GM12878 (cell line): ENCODE measurements at regions not wholly inside any gene's neighbourhood (a gene's known extent, or its start where the extent isn't known, plus 50 kb on each side); places are given as distances from the start of the nearest gene placed in this dataset.
"Not testable (repeated sequence)": the region's sequence is repeated elsewhere in the genome, so short reads cannot be mapped to it uniquely, and the experiment has no call there.

Experiments used
- ATAC-seq: fragments of 200-7000 bp; cut with Tn5 transposase; 3 replicates; pipeline ENCODE4 v1.9.1; 2020; ENCODE audit warnings: mild to moderate bottlenecking, moderate library complexity
- BruUV-seq: library from RNA; stranded (reverse); fragments of 400-500 nt; replicated peaks from 2 replicates; lab custom pipeline; 2021; lab: Mats Ljungman, UMichigan
- CTCF ChIA-PET: fragments of 300-600 bp; sonication (Branson Sonifier 250); formaldehyde crosslinking; extraction: SDS; loops from one replicate; lab custom pipeline; 2021; ENCODE audit warnings: inconsistent platforms; lab: Yijun Ruan, JAX
- POLR2A ChIA-PET: fragments of 350-600 bp; formaldehyde crosslinking; extraction: SDS; loops from one replicate; lab custom pipeline; 2021; ENCODE audit warnings: inconsistent platforms; lab: Charles Lee
- RAD21 ChIA-PET: fragments of 300-600 bp; sonication (Branson Sonifier 250); formaldehyde crosslinking; loops from one replicate; lab custom pipeline; 2023; ENCODE audit warnings: antibody characterized with exemption; ENCODE audit not compliant: unreplicated experiment; lab: Charles Lee
- SMC1A ChIA-PET: fragments of 300-600 bp; sonication (Branson Sonifier 250); formaldehyde crosslinking; loops from one replicate; lab custom pipeline; 2023; ENCODE audit not compliant: unreplicated experiment, uncharacterized antibody; lab: Charles Lee
- DNase-seq: peaks from one replicate; pipeline ENCODE4 v3.0.0-alpha.2; 2011; ENCODE audit warnings: low read depth, low spot score
- FAIRE-seq: peaks from 3 replicates; lab custom pipeline; 2011; peaks lifted over from hg19 to GRCh38; lab: Jason Lieb, UNC
- H2AFZ ChIP-seq: 2 replicates; pipeline ENCODE4 v1.6.0; 2011; ENCODE audit warnings: low read depth, low read length, control low read depth; ENCODE audit not compliant: control insufficient read depth
- H3K27ac ChIP-seq: 2 replicates; pipeline ENCODE4 v1.5.1; 2011; ENCODE audit warnings: control low read depth; ENCODE audit not compliant: control insufficient read depth, insufficient read depth
- H3K27me3 ChIP-seq, 2 experiments: replicated peaks in 1 of 2; 2 replicates each; pipeline versions ENCODE4 v1.6.0 to v1.6.1; 2011; ENCODE audit warnings: low read length in 1 of 2; ENCODE audit not compliant: control insufficient read depth in 2 of 2, insufficient read depth in 2 of 2
- H3K36me3 ChIP-seq, 2 experiments: 2 replicates each; pipeline ENCODE4 v1.5.1; 2011; ENCODE audit warnings: low read length in 1 of 2; ENCODE audit not compliant: control insufficient read depth in 2 of 2, insufficient read depth in 2 of 2
- H3K4me1 ChIP-seq: 2 replicates; pipeline ENCODE4 v1.6.1; 2011; ENCODE audit warnings: mild to moderate bottlenecking, low read length, moderate library complexity, mixed read lengths; ENCODE audit not compliant: control insufficient read depth, insufficient read depth
- H3K4me2 ChIP-seq: 2 replicates; pipeline ENCODE4 v1.6.0; 2011; ENCODE audit warnings: control low read depth; ENCODE audit not compliant: control insufficient read depth, insufficient read depth
- H3K4me3 ChIP-seq: fragments of 200-600 bp; sonication (generic); 2 replicates; pipeline ENCODE4 v1.5.1; 2016
- H3K79me2 ChIP-seq: 2 replicates; pipeline ENCODE4 v1.6.0; 2011; ENCODE audit warnings: low read length; ENCODE audit not compliant: control insufficient read depth, insufficient read depth
- H3K9ac ChIP-seq: 2 replicates; pipeline ENCODE4 v1.8.0; 2011; ENCODE audit warnings: low read length, control low read depth, mixed read lengths; ENCODE audit not compliant: control insufficient read depth, insufficient read depth
- H3K9me3 ChIP-seq: replicated peaks from 3 replicates; pipeline ENCODE4 v1.5.1; 2011; ENCODE audit warnings: mild to moderate bottlenecking, low read length; ENCODE audit not compliant: control insufficient read depth, insufficient read depth
- H4K20me1 ChIP-seq: 2 replicates; pipeline ENCODE4 v1.6.0; 2011; ENCODE audit not compliant: control insufficient read depth, insufficient read depth
- ZNF622 ChIP-seq: fragments of 450-650 bp; IDR thresholded peaks from 2 replicates; pipeline ENCODE4 v1.6.1; 2017; ENCODE audit warnings: mild to moderate bottlenecking, inconsistent platforms
- WGBS: methylation state at CpG from one replicate; pipeline ENCODE4 v1.1.6; 2016; ENCODE audit warnings: low lambda C conversion rate; ENCODE audit not compliant: insufficient replicate concordance, insufficient coverage; ENCODE audit errors: missing lambda C conversion rate; 5-methylcytosine and 5-hydroxymethylcytosine counted together
- in situ Hi-C: fragments of 300-500 bp; cut with MboI; formaldehyde crosslinking; loops from 9 replicates; pipeline ENCODE4 v1.14.3; 2018; ENCODE audit warnings: mixed read lengths
- intact Hi-C: fragments of 100-400 bp; cut with micrococcal nuclease; formaldehyde crosslinking; loops from one replicate; pipeline ENCODE4 v1.14.2; 2022; ENCODE audit not compliant: unreplicated experiment
- TF ChIP-seq, protein P1 (sequence below): fragments of 450-650 bp; formaldehyde crosslinking; IDR thresholded peaks from 2 replicates; pipeline ENCODE4 v1.4.0; 2022; ENCODE audit warnings: mild to moderate bottlenecking, moderate library complexity
- TF ChIP-seq, protein P2 (sequence below), 3 experiments: IDR thresholded peaks in 2 of 3; conservative IDR thresholded peaks in 1 of 3; 2 replicates each; pipeline ENCODE4 v1.5.1; 2011; ENCODE audit warnings: low read depth in 3 of 3, low read length in 3 of 3, mild to moderate bottlenecking in 3 of 3, control low read depth in 2 of 3, moderate library complexity in 2 of 3, inconsistent platforms in 1 of 3, mixed read lengths in 1 of 3; ENCODE audit not compliant: control insufficient read depth in 2 of 3, insufficient read depth in 1 of 3; ENCODE audit errors: extremely low read depth in 1 of 3

GRCh38 chr12:96086190-96086589 lies 50.8 kb upstream of the LTA4H start:
- H3K4me1 ChIP-seq, SMC1A ChIA-PET, H2AFZ ChIP-seq, H3K36me3 ChIP-seq, BruUV-seq, FAIRE-seq, POLR2A ChIA-PET, H3K79me2 ChIP-seq, ATAC-seq, H3K9ac ChIP-seq, in situ Hi-C loops, H4K20me1 ChIP-seq, H3K4me2 ChIP-seq, DNase-seq, intact Hi-C loops, H3K27me3 ChIP-seq, H3K9me3 ChIP-seq, H3K4me3 ChIP-seq, RAD21 ChIA-PET, H3K27ac ChIP-seq: not testable (repeated sequence)
- CTCF ChIA-PET: interaction anchor here (0.6 to 0.7 kb wide), 2 partner anchors 65 to 403 kb away, joined by 3 read pairs; partner anchors contain the start of gene CFAP54

- Histone ChIP-seq H3K27ac (no peak overlapping the region), H4K20me1 (no peaks in the 10 kb centered on the region), H3K9me3 (peaks cover 4% of the 10 kb centered on the region; the same call in 2 of the 3 replicates), H3K4me1 (no peaks in the 10 kb centered on the region), H3K9ac (no peak overlapping the region), H3K36me3 (no peaks in the 10 kb centered on the region), H3K79me2 (no peaks in the 10 kb centered on the region), H3K4me2 (no peak overlapping the region), H3K4me3 (no peak overlapping the region), H3K27me3 (no peaks in the 10 kb centered on the region; a peak in 1 of 4 replicates), H2AFZ (no peak overlapping the region)
- DNase-seq (no peak), FAIRE-seq (no peak), ATAC-seq (no peak)
- TF ChIP-seq ZNF622: no peak
- TF ChIP-seq, protein P1, sequence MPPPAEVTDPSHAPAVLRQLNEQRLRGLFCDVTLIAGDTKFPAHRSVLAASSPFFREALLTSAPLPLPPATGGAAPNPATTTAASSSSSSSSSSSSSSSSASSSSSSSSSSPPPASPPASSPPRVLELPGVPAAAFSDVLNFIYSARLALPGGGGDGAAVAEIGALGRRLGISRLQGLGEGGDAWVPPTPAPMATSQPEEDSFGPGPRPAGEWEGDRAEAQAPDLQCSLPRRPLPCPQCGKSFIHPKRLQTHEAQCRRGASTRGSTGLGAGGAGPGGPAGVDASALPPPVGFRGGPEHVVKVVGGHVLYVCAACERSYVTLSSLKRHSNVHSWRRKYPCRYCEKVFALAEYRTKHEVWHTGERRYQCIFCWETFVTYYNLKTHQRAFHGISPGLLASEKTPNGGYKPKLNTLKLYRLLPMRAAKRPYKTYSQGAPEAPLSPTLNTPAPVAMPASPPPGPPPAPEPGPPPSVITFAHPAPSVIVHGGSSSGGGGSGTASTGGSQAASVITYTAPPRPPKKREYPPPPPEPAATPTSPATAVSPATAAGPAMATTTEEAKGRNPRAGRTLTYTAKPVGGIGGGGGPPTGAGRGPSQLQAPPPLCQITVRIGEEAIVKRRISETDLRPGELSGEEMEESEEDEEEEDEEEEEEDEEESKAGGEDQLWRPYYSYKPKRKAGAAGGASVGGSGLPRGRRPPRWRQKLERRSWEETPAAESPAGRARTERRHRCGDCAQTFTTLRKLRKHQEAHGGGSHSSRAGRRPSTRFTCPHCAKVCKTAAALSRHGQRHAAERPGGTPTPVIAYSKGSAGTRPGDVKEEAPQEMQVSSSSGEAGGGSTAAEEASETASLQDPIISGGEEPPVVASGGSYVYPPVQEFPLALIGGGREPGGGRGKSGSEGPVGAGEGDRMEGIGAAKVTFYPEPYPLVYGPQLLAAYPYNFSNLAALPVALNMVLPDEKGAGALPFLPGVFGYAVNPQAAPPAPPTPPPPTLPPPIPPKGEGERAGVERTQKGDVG (CRISPR knock-in tag): no peak
- TF ChIP-seq, protein P2, sequence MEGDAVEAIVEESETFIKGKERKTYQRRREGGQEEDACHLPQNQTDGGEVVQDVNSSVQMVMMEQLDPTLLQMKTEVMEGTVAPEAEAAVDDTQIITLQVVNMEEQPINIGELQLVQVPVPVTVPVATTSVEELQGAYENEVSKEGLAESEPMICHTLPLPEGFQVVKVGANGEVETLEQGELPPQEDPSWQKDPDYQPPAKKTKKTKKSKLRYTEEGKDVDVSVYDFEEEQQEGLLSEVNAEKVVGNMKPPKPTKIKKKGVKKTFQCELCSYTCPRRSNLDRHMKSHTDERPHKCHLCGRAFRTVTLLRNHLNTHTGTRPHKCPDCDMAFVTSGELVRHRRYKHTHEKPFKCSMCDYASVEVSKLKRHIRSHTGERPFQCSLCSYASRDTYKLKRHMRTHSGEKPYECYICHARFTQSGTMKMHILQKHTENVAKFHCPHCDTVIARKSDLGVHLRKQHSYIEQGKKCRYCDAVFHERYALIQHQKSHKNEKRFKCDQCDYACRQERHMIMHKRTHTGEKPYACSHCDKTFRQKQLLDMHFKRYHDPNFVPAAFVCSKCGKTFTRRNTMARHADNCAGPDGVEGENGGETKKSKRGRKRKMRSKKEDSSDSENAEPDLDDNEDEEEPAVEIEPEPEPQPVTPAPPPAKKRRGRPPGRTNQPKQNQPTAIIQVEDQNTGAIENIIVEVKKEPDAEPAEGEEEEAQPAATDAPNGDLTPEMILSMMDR (IDR thresholded peaks at IDR 0.05 in 2 of 3, conservative IDR thresholded peaks at IDR 0.05 in 1 of 3; ENCODE audit: control insufficient read depth in 2 of 3, extremely low read depth in 1 of 3, insufficient read depth in 1 of 3, low read depth in 3 of 3, low read length in 3 of 3): peak in 1 of 3 experiments; percentile 8; a peak in 1 of 6 replicates
- ChIA-PET SMC1A (no interaction called here), RAD21 (no interaction called here), CTCF (interaction anchor here (2.0 kb wide), 1 partner anchor 123 kb away, joined by 7 read pairs; no protein-coding TSS in a partner anchor), POLR2A (interaction anchor here (0.5 kb wide), 1 partner anchor 366 kb away, joined by 4 read pairs; no protein-coding TSS in a partner anchor)
- intact Hi-C loops: no loop called here
- in situ Hi-C loops: no loop called here
- BruUV-seq: no TSS peak
- 81% methylated on average over 1 of the region's 1 CpG for WGBS
These were observed 56.4 kb upstream of the LTA4H start for GRCh38 chr12:96091833-96092232.
